NCI-H82 treated with DMSO at 0.1 percent for 48 hours (cell line): ENCODE measurements at regions not wholly inside any gene's neighbourhood (a gene's known extent, or its start where the extent isn't known, plus 50 kb on each side); places are given as distances from the start of the nearest gene placed in this dataset.
"Not testable (repeated sequence)": the region's sequence is repeated elsewhere in the genome, so short reads cannot be mapped to it uniquely, and the experiment has no call there.

Source experiments
- DNase-seq: peaks from one replicate; lab custom pipeline; 2025; ENCODE audit not compliant: unreplicated experiment; lab: John Stamatoyannopoulos, UW

GRCh38 chr15:79538527-79538926 is 106.4 kb downstream of the MINAR1 start:
- DNase-seq, result no peak

GRCh38 chr15:79539401-79539800 is 107.3 kb downstream of the MINAR1 start:
- DNase-seq, result no peak

- no peak for DNase-seq
These were observed 108.4 kb downstream of the MINAR1 start for GRCh38 chr15:79540551-79540950.

GRCh38 chr15:79541196-79541595 is 109.1 kb downstream of the MINAR1 start:
- no peak for DNase-seq

GRCh38 chr15:79543097-79543496 is 111.0 kb downstream of the MINAR1 start:
- no peak for DNase-seq

- DNase-seq, result no peak
These were observed 117.1 kb downstream of the MINAR1 start for GRCh38 chr15:79549196-79549595.

- no peak for DNase-seq
These were observed 128.2 kb downstream of the MINAR1 start for GRCh38 chr15:79560384-79560783.

GRCh38 chr15:79561982-79562381 is 129.8 kb downstream of the MINAR1 start:
- no peak for DNase-seq

- no peak for DNase-seq
These were observed 130.3 kb downstream of the MINAR1 start for GRCh38 chr15:79562403-79562815.

- DNase-seq, result no peak
These were observed 130.8 kb downstream of the MINAR1 start for GRCh38 chr15:79562899-79563298.

GRCh38 chr15:79570004-79570403 is 137.9 kb downstream of the MINAR1 start:
- DNase-seq, result no peak

GRCh38 chr15:79572691-79573404 is 140.7 kb downstream of the MINAR1 start:
- DNase-seq, result no peak

GRCh38 chr15:79574431-79575273 is 142.5 kb downstream of the MINAR1 start:
- not testable (repeated sequence) for DNase-seq

- no peak for DNase-seq
These were observed 150.5 kb downstream of the MINAR1 start for GRCh38 chr15:79582650-79583049.

GRCh38 chr15:79592126-79592525 is 160.0 kb downstream of the MINAR1 start:
- DNase-seq, result no peak

GRCh38 chr15:79593119-79593869 is 161.2 kb downstream of the MINAR1 start:
- no peak for DNase-seq

GRCh38 chr15:79595306-79595705 is 163.2 kb downstream of the MINAR1 start:
- no peak for DNase-seq

GRCh38 chr15:79595995-79596622 is 164.0 kb downstream of the MINAR1 start:
- DNase-seq, result peak; percentile 82

- no peak for DNase-seq
These were observed 166.5 kb downstream of the MINAR1 start for GRCh38 chr15:79598639-79599038.

GRCh38 chr15:79601405-79602086 is 169.4 kb downstream of the MINAR1 start:
- peak; percentile 74 for DNase-seq

- DNase-seq, result no peak
These were observed 170.0 kb downstream of the MINAR1 start for GRCh38 chr15:79602180-79602579.
